CD4-positive, alpha-beta memory T cell (primary cell): ENCODE measurements at regions not wholly inside any gene's neighbourhood (a gene's known extent, or its start where the extent isn't known, plus 50 kb on each side); places are given as distances from the start of the nearest gene placed in this dataset.
A peak's percentile ranks its signal among the peaks of the same experiment; 100 is the strongest.

Experiments
- CTCF ChIA-PET: fragments of 350-600 bp; sonication (Branson Sonifier 250); formaldehyde crosslinking; loops from one replicate; lab custom pipeline; 2021; ENCODE audit warnings: inconsistent platforms; ENCODE audit not compliant: partially characterized antibody; lab: Charles Lee
- POLR2A ChIA-PET: fragments of 350-600 bp; sonication (Branson Sonifier 250); formaldehyde crosslinking; loops from one replicate; lab custom pipeline; 2021; ENCODE audit not compliant: partially characterized antibody; lab: Charles Lee
- DNase-seq, 5 donors: peaks; one replicate each; pipeline versions ENCODE4 v3.0.0 to v3.0.0-alpha.2; 2020 to 2022; ENCODE audit warnings: mixed read lengths in 1 of 5
- H3K27ac ChIP-seq: one replicate; pipeline ENCODE4 v1.7.0; 2013; ENCODE audit warnings: low read depth, low read length
- H3K27me3 ChIP-seq: 2 replicates; pipeline ENCODE4 v1.7.0; 2013; ENCODE audit warnings: mild to moderate bottlenecking, low read length, moderate library complexity; ENCODE audit not compliant: insufficient read depth
- H3K36me3 ChIP-seq: 2 replicates; pipeline ENCODE4 v1.7.0; 2013; ENCODE audit warnings: mild to moderate bottlenecking, low read length, moderate library complexity; ENCODE audit not compliant: insufficient read depth
- H3K4me1 ChIP-seq: 2 replicates; pipeline ENCODE4 v1.7.0; 2013; ENCODE audit warnings: mild to moderate bottlenecking, low read length, moderate library complexity; ENCODE audit not compliant: insufficient read depth
- H3K4me3 ChIP-seq, 2 donors: one replicate each; pipeline ENCODE4 v1.7.0; 2013; ENCODE audit warnings: low read length in 2 of 2, mild to moderate bottlenecking in 1 of 2
- H3K9me3 ChIP-seq, 2 donors: one replicate each; pipeline ENCODE4 v1.7.0; 2013; ENCODE audit warnings: low read length in 2 of 2, control low read depth in 1 of 2; ENCODE audit not compliant: control insufficient read depth in 1 of 2
- H3K27ac Mint-ChIP-seq, 7 donors: one replicate each; pipeline ENCODE4 v1.8.0; 2020 to 2021; ENCODE audit warnings: mixed read lengths in 7 of 7, mild to moderate bottlenecking in 6 of 7, inconsistent platforms in 3 of 7, moderate library complexity in 3 of 7
- H3K27me3 Mint-ChIP-seq, 2 donors: one replicate each; pipeline ENCODE4 v1.8.0; 2020 to 2021; ENCODE audit warnings: mixed read lengths in 2 of 2
- H3K36me3 Mint-ChIP-seq, 2 donors: one replicate each; pipeline ENCODE4 v1.8.0; 2020 to 2021; ENCODE audit warnings: mixed read lengths in 2 of 2, inconsistent platforms in 1 of 2, mild to moderate bottlenecking in 1 of 2
- H3K4me1 Mint-ChIP-seq, 4 donors: one replicate each; pipeline ENCODE4 v1.8.0; 2020 to 2021; ENCODE audit warnings: mixed read lengths in 4 of 4, mild to moderate bottlenecking in 1 of 4
- H3K4me3 Mint-ChIP-seq, 8 donors: one replicate each; pipeline ENCODE4 v1.8.0; 2020 to 2021; ENCODE audit warnings: mixed read lengths in 8 of 8, mild to moderate bottlenecking in 7 of 8, moderate library complexity in 6 of 8, inconsistent platforms in 3 of 8
- H3K9me3 Mint-ChIP-seq, 8 donors: one replicate each; pipeline ENCODE4 v1.8.0; 2020 to 2021; ENCODE audit warnings: mixed read lengths in 8 of 8, mild to moderate bottlenecking in 5 of 8, inconsistent platforms in 3 of 8, moderate library complexity in 1 of 8
- intact Hi-C: fragments of 100-400 bp; cut with micrococcal nuclease; formaldehyde crosslinking; loops from one replicate; pipeline ENCODE4 v1.15.1; 2023

DNA sequence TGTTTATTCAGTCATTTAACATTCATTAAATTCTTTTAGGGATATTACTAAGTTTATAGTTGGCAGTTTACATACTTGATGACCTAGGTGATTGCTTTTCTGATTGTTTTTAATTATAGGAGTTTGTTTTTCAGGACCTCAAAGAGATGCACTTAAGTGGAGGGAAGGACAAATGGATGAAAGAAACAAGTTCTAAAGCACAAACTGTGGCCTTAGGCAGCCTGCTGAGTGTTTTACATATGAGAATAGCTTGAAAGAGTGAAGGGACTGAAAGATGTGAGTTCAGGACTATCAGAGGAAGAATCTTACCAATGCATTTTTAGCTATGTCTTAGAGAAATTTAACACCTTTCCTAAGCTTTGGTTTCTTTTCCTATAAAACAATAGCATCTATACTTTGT is 402.6 kb downstream of the KLF12 start:
- Histone ChIP-seq H3K4me3 (no peak overlapping the region), H3K27ac (no peak overlapping the region), H3K27me3 (no peaks in the 10 kb centered on the region), H3K36me3 (no peaks in the 10 kb centered on the region), H3K4me1 (no peaks in the 10 kb centered on the region), H3K9me3 (no peaks in the 10 kb centered on the region)
- Mint-ChIP-seq H3K27ac (peak overlapping the region in 4 of 7 donors; percentile 23 to 86 (median 58)), H3K4me3 (no peak overlapping the region), H3K27me3 (no peaks in the 10 kb centered on the region), H3K9me3 (no peaks in the 10 kb centered on the region), H3K4me1 (peaks cover 34 to 44% (median 42%) of the 10 kb centered on the region in 4 donors), H3K36me3 (peaks cover 49 to 60% of the 10 kb centered on the region in 2 donors)
- POLR2A ChIA-PET: interaction anchor here (1.1 to 2.6 kb wide), 2 partner anchors 16 to 672 kb away, joined by 3 to 13 read pairs; no protein-coding TSS in a partner anchor
- intact Hi-C loops: no loop called here
- CTCF ChIA-PET: interaction anchor here (0.6 to 1.9 kb wide), 3 partner anchors 9 to 86 kb away, joined by 3 to 6 read pairs (median 3); no protein-coding TSS in a partner anchor
- no peak for DNase-seq

DNA sequence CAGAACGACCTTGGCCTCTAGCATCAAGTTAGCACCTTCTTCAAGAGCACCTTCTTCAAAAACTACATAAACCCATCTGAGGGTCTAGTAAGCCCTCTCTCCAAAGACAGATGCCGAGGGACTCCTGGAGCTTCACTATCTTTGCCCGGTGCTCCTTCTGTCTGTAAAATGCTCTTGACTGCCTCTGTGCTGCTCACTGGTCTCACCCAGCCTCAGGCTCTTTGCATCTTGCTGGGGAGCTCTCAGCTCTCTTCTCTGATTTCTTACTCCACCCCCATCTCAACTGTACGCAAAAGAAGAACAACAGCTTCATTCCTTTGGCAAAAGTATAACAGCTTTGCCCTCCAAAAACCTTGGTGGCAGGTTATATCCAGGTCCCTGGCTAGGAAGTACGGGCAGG is 404.2 kb downstream of the KLF12 start:
- no peak for DNase-seq
- Mint-ChIP-seq H3K4me1 (peaks cover 30 to 39% (median 34%) of the 10 kb centered on the region in 4 donors), H3K4me3 (no peak overlapping the region), H3K9me3 (peaks cover 0 to 4% (median 0%) of the 10 kb centered on the region in 8 donors), H3K27me3 (no peaks in the 10 kb centered on the region), H3K27ac (peak overlapping the region in 3 of 7 donors; percentile 42 to 69 (median 57)), H3K36me3 (peaks cover 44 to 46% of the 10 kb centered on the region in 2 donors)
- Histone ChIP-seq H3K4me3 (no peak overlapping the region), H3K36me3 (no peaks in the 10 kb centered on the region), H3K9me3 (no peaks in the 10 kb centered on the region), H3K27me3 (no peaks in the 10 kb centered on the region), H3K4me1 (no peaks in the 10 kb centered on the region), H3K27ac (no peak overlapping the region)
- intact Hi-C loops: no loop called here
- POLR2A ChIA-PET: interaction anchor here (2.6 kb wide), 1 partner anchor 15 kb away, joined by 13 read pairs; no protein-coding TSS in a partner anchor
- CTCF ChIA-PET: interaction anchor here (0.8 to 2.1 kb wide), 5 partner anchors 8 to 38 kb away, joined by 3 to 13 read pairs (median 6); no protein-coding TSS in a partner anchor

DNA sequence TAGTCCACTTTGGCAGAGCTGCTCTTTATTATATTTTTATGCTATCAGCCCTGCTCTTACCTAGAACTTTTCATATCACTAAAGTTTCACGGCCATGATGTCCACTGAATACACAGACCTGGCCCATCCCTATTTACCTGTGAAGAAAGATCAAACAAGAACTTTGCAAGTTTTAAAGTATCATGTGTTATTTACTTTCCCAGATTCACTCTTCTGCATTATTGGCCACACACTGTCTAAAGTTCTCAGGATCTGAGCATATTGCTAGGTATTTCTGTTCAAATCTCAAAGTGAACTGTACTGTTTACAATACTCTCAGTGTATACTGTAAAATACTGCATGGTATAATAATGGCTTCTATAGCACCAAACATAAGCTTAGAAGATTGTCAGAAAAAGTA is 405.2 kb downstream of the KLF12 start:
- H3K4me3 Mint-ChIP-seq: no peak overlapping the region
- Histone ChIP-seq H3K9me3 (no peaks in the 10 kb centered on the region), H3K4me1 (no peaks in the 10 kb centered on the region), H3K36me3 (no peaks in the 10 kb centered on the region), H3K27me3 (no peaks in the 10 kb centered on the region), H3K4me3 (no peak overlapping the region), H3K27ac (no peak overlapping the region)
- no peaks in the 10 kb centered on the region for H3K27me3 Mint-ChIP-seq
- peaks cover 33 to 38% (median 37%) of the 10 kb centered on the region in 4 donors for H3K4me1 Mint-ChIP-seq
- peaks cover 48 to 51% of the 10 kb centered on the region in 2 donors for H3K36me3 Mint-ChIP-seq
- CTCF ChIA-PET: interaction anchor here (1.9 to 2.1 kb wide), 2 partner anchors 9 to 11 kb away, joined by 7 to 13 read pairs; no protein-coding TSS in a partner anchor
- peak overlapping the region in 5 of 7 donors; percentile 9 to 69 (median 59) for H3K27ac Mint-ChIP-seq
- POLR2A ChIA-PET: interaction anchor here (2.6 kb wide), 1 partner anchor 14 kb away, joined by 13 read pairs; no protein-coding TSS in a partner anchor
- intact Hi-C loops: no loop called here
- DNase-seq: no peak
- H3K9me3 Mint-ChIP-seq: peaks cover 0 to 4% (median 0%) of the 10 kb centered on the region in 8 donors

DNA sequence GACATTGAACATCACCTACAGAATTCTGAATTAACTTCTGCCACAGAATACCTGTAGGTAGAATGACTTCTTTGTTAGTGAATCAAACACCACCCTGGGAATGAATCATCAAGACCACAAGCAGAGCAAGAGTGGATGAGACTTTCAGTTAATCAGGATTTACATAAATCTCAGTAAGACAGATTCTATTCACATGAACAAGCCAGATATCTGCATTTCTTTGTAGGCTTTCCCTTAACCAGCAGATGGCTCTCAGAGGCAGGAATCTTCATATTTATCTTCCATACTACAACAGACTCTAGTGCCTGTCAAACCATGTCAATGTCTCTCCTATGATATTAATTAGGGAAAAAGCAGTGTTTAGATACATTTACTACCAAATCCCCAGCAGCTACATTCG is 412.1 kb downstream of the KLF12 start:
- no peaks in the 10 kb centered on the region for H3K27me3 ChIP-seq
- H3K27ac ChIP-seq: no peak overlapping the region
- no peak overlapping the region for H3K4me3 ChIP-seq
- intact Hi-C loops: no loop called here
- CTCF ChIA-PET: interaction anchor here (0.9 to 1.8 kb wide), 7 partner anchors 8 to 1497 kb away, joined by 3 to 15 read pairs (median 6); no protein-coding TSS in a partner anchor
- POLR2A ChIA-PET: interaction anchor here (0.8 kb wide), 1 partner anchor 1497 kb away, joined by 3 read pairs; no protein-coding TSS in a partner anchor
- peaks cover 0 to 4% (median 0%) of the 10 kb centered on the region in 8 donors for H3K9me3 Mint-ChIP-seq
- peak overlapping the region in 6 of 7 donors; percentile 42 to 82 (median 68) for H3K27ac Mint-ChIP-seq
- H3K4me3 Mint-ChIP-seq: peak overlapping the region in 1 of 8 donors; percentile 3
- H3K4me1 ChIP-seq: peaks cover 25% of the 10 kb centered on the region
- no peaks in the 10 kb centered on the region for H3K9me3 ChIP-seq
- peaks cover 18 to 34% of the 10 kb centered on the region in 2 donors for H3K36me3 Mint-ChIP-seq
- no peak for DNase-seq
- no peaks in the 10 kb centered on the region for H3K36me3 ChIP-seq
- H3K27me3 Mint-ChIP-seq: no peaks in the 10 kb centered on the region
- peaks cover 40 to 64% (median 50%) of the 10 kb centered on the region in 4 donors for H3K4me1 Mint-ChIP-seq

DNA sequence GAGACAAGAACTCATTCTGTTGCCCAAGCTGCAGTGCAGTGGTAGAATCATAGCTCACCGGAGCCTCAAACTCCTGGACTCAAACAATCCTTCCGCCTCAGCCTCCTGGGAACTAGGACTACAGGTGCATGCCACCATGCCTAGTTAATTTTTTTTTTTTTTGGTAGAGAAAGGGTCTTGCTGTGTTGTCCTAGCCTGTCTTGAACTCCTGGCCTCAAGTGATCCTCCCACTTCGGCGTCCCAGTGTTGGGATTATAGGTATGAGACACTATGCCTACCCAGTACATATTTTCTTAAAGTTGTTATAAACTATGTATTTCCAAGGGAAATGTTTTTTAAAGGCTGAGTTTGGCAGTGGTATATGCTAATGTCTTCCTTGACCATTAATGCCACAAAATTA is 412.6 kb downstream of the KLF12 start:
- peaks cover 42 to 68% (median 56%) of the 10 kb centered on the region in 4 donors for H3K4me1 Mint-ChIP-seq
- no peaks in the 10 kb centered on the region for H3K27me3 ChIP-seq
- intact Hi-C loops: no loop called here
- H3K9me3 Mint-ChIP-seq: peaks cover 0 to 4% (median 0%) of the 10 kb centered on the region in 8 donors
- ChIA-PET POLR2A (no interaction called here), CTCF (no interaction called here)
- no peaks in the 10 kb centered on the region for H3K27me3 Mint-ChIP-seq
- peaks cover 31% of the 10 kb centered on the region for H3K4me1 ChIP-seq
- no peak overlapping the region for H3K4me3 Mint-ChIP-seq
- no peaks in the 10 kb centered on the region for H3K36me3 ChIP-seq
- peaks cover 14 to 29% of the 10 kb centered on the region in 2 donors for H3K36me3 Mint-ChIP-seq
- no peak for DNase-seq
- no peak overlapping the region for H3K27ac ChIP-seq
- H3K27ac Mint-ChIP-seq: peak overlapping the region in 6 of 7 donors; percentile 65 to 82 (median 66)
- H3K9me3 ChIP-seq: no peaks in the 10 kb centered on the region
- H3K4me3 ChIP-seq: no peak overlapping the region

DNA sequence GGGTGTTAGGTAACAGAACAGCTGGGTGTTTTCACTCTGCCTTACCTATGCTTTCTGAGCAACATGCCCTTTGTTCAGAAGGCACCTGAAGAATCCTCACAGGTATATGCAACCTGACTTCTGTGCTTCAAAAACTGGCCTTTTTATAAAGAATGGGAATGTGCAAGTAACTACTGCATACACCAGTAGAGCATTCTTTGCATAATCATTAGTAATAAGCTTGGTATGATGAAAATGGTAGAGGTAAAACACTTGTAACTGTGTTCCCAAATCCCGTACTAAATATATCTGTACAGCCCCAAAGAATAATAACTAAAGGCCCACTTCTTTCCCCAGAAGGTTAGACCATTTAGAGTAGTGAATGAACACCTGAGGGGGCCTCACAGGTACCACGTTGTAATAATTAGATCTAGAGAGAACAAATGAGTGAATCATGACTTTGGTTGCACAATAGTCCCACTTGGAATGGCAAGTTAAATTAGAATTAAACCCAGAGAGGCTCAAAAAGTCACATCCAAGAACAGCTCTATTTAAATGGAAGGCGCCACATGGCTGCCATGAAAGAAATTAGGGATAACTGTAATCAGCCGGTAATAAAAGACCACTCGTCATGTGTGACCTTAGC is 413.9 kb downstream of the KLF12 start:
- H3K9me3 Mint-ChIP-seq: no peaks in the 10 kb centered on the region
- DNase-seq: no peak
- peaks cover 50 to 76% (median 66%) of the 10 kb centered on the region in 4 donors for H3K4me1 Mint-ChIP-seq
- H3K36me3 Mint-ChIP-seq: peaks cover 16 to 25% of the 10 kb centered on the region in 2 donors
- H3K27ac Mint-ChIP-seq: peak overlapping the region; percentile 24 to 80 (median 60)
- H3K27me3 ChIP-seq: no peaks in the 10 kb centered on the region
- H3K27me3 Mint-ChIP-seq: no peaks in the 10 kb centered on the region
- no peak overlapping the region for H3K27ac ChIP-seq
- H3K4me3 ChIP-seq: no peak overlapping the region
- ChIA-PET CTCF (interaction anchor here (0.9 to 2.7 kb wide), 3 partner anchors 10 to 566 kb away, joined by 3 to 7 read pairs (median 7); no protein-coding TSS in a partner anchor), POLR2A (interaction anchor here (1.1 kb wide), 1 partner anchor 47 kb away, joined by 3 read pairs; no protein-coding TSS in a partner anchor)
- intact Hi-C loops: no loop called here
- no peaks in the 10 kb centered on the region for H3K9me3 ChIP-seq
- peaks cover 43% of the 10 kb centered on the region for H3K4me1 ChIP-seq
- no peak overlapping the region for H3K4me3 Mint-ChIP-seq
- no peaks in the 10 kb centered on the region for H3K36me3 ChIP-seq

DNA sequence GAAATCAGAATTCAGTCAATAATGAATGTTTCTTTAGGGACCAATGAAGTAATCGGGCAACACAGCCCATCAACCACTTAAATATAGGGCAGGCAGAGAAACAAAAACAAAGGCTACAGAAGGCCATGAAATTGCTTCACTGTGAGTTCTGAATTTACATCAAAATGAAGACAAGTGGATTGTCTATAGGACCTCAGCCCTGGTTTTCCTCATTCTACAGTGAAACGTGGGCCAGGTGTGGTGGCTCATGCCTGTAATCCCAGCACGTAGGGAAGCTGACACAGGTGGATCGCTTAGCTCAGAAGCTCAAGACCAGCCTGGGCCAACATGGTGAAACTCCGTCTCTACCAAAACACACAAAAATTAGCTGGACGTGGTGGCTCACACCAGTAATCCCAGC is 416.0 kb downstream of the KLF12 start:
- Mint-ChIP-seq H3K27me3 (no peaks in the 10 kb centered on the region), H3K36me3 (peaks cover 20 to 33% of the 10 kb centered on the region in 2 donors), H3K4me1 (peaks cover 59 to 84% (median 75%) of the 10 kb centered on the region in 4 donors), H3K9me3 (no peaks in the 10 kb centered on the region), H3K4me3 (peak overlapping the region in 5 of 8 donors; percentile 17 to 56 (median 39)), H3K27ac (peak overlapping the region; percentile 75 to 94 (median 84))
- POLR2A ChIA-PET: interaction anchor here (1.1 to 1.7 kb wide), 3 partner anchors 16 to 659 kb away, joined by 3 to 5 read pairs (median 4); partner anchors contain the start of gene KLF5
- intact Hi-C loops: loop anchor here (5.0 to 10.0 kb wide), 2 partner anchors 1499 to 1607 kb away; no protein-coding TSS in a partner anchor
- Histone ChIP-seq H3K27me3 (no peaks in the 10 kb centered on the region), H3K36me3 (no peaks in the 10 kb centered on the region), H3K27ac (no peak overlapping the region), H3K4me1 (peaks cover 61% of the 10 kb centered on the region), H3K9me3 (no peaks in the 10 kb centered on the region), H3K4me3 (no peak overlapping the region)
- no peak for DNase-seq
- CTCF ChIA-PET: interaction anchor here (1.5 to 2.7 kb wide), 6 partner anchors 12 to 659 kb away, joined by 3 to 13 read pairs (median 6); partner anchors contain the start of gene KLF5
